ENCODE measurements at regions not wholly inside any gene's neighbourhood (a gene's known extent, or its start where the extent isn't known, plus 50 kb on each side); places are given as distances from the start of the nearest gene placed in this dataset.

DNA sequence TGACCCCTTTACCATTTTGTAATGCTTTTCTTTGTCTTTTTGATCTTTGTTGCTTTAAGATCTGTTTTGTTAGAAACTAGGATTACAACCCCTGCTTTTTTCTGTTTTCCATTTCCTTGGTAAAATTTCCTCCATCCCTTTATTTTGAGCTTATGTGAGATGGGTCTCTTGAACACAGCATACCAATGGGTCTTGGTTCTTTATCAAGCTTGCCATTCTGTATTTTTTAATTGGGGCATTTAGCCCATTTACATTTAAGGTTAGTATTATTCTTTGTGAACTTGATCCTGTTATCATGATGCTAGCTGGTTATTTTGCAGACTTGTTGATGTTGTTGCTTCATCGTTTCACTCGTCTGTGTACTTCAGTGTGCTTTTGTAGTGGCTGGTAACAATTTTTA lies 337.3 kb downstream of the SPATA31D1 start:
- TF ChIP-seq, protein P1, sequence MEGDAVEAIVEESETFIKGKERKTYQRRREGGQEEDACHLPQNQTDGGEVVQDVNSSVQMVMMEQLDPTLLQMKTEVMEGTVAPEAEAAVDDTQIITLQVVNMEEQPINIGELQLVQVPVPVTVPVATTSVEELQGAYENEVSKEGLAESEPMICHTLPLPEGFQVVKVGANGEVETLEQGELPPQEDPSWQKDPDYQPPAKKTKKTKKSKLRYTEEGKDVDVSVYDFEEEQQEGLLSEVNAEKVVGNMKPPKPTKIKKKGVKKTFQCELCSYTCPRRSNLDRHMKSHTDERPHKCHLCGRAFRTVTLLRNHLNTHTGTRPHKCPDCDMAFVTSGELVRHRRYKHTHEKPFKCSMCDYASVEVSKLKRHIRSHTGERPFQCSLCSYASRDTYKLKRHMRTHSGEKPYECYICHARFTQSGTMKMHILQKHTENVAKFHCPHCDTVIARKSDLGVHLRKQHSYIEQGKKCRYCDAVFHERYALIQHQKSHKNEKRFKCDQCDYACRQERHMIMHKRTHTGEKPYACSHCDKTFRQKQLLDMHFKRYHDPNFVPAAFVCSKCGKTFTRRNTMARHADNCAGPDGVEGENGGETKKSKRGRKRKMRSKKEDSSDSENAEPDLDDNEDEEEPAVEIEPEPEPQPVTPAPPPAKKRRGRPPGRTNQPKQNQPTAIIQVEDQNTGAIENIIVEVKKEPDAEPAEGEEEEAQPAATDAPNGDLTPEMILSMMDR (conservative IDR thresholded peaks at IDR 0.05; ENCODE audit: low read depth, low read length) = no peak
- TF ChIP-seq EZH2 (IDR thresholded peaks at IDR 0.05; ENCODE audit: low read length, unreplicated experiment) = no peak

Measured in PC-3 (cell line).